Thyroid gland (tissue), 4 donors: ENCODE measurements at regions not wholly inside any gene's neighbourhood (a gene's known extent, or its start where the extent isn't known, plus 50 kb on each side); places are given as distances from the start of the nearest gene placed in this dataset.

Experiments
- DNase-seq, 2 donors: peaks; one replicate each; pipeline ENCODE4 v3.0.0-alpha.2; 2019
- H3K27ac ChIP-seq, 3 donors: fragments of 200-600 bp; sonication (generic); 1 replicate in 2 of 3; 2 replicates in 1 of 3; pipeline ENCODE4 v1.5.1; 2016 to 2019; ENCODE audit warnings: mild to moderate bottlenecking in 1 of 3, moderate library complexity in 1 of 3
- H3K27me3 ChIP-seq: fragments of 200-600 bp; sonication (generic); one replicate; pipeline ENCODE4 v1.5.1; 2019
- H3K36me3 ChIP-seq, 2 donors: fragments of 200-600 bp; sonication (generic); one replicate each; pipeline ENCODE4 v1.5.1; 2016 to 2019
- H3K4me1 ChIP-seq, 2 donors: fragments of 200-600 bp; sonication (generic); one replicate each; pipeline ENCODE4 v1.5.1; 2017 to 2019
- H3K4me3 ChIP-seq, 3 donors: fragments of 200-600 bp; sonication (generic); replicated peaks in 1 of 3; 1 replicate in 2 of 3; 2 replicates in 1 of 3; pipeline ENCODE4 v1.5.1; 2016; ENCODE audit warnings: mild to moderate bottlenecking in 1 of 3
- H3K9me3 ChIP-seq: fragments of 200-600 bp; sonication (generic); one replicate; pipeline ENCODE4 v1.5.1; 2017
- POLR2A ChIP-seq, 2 donors: fragments of 450-650 bp; IDR thresholded peaks; one replicate each; pipeline ENCODE4 v1.6.1; 2017; ENCODE audit warnings: antibody characterized with exemption in 2 of 2, mild to moderate bottlenecking in 2 of 2, moderate library complexity in 1 of 2
- WGBS, 2 donors: methylation state at CpG; one replicate each; pipeline ENCODE4 v1.1.5; 2017; 5-methylcytosine and 5-hydroxymethylcytosine counted together
- intact Hi-C: fragments of 100-400 bp; cut with DNase I; formaldehyde crosslinking; loops from one replicate; pipeline ENCODE4 v1.15.1; 2023
- TF ChIP-seq, protein P1 (sequence below), 6 experiments: fragments of 200-600 bp in 3 of 6; fragments of 450-650 bp in 3 of 6; sonication (generic) in 3 of 6; IDR thresholded peaks; one replicate each; pipeline ENCODE4 v1.5.1; 2016 to 2019; ENCODE audit warnings: antibody characterized with exemption in 6 of 6, mild to moderate bottlenecking in 2 of 6, inconsistent platforms in 1 of 6, moderate library complexity in 1 of 6

- peaks cover 20 to 43% of the 10 kb centered on the region in 2 donors for H3K4me1 ChIP-seq
- TF ChIP-seq, protein P1, sequence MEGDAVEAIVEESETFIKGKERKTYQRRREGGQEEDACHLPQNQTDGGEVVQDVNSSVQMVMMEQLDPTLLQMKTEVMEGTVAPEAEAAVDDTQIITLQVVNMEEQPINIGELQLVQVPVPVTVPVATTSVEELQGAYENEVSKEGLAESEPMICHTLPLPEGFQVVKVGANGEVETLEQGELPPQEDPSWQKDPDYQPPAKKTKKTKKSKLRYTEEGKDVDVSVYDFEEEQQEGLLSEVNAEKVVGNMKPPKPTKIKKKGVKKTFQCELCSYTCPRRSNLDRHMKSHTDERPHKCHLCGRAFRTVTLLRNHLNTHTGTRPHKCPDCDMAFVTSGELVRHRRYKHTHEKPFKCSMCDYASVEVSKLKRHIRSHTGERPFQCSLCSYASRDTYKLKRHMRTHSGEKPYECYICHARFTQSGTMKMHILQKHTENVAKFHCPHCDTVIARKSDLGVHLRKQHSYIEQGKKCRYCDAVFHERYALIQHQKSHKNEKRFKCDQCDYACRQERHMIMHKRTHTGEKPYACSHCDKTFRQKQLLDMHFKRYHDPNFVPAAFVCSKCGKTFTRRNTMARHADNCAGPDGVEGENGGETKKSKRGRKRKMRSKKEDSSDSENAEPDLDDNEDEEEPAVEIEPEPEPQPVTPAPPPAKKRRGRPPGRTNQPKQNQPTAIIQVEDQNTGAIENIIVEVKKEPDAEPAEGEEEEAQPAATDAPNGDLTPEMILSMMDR (IDR thresholded peaks at IDR 0.05): no peak
- TF ChIP-seq POLR2A (IDR thresholded peaks at IDR 0.05): no peak
- WGBS, 2 donors: 90 to 98% methylated on average over 5 of the region's 5 CpGs
- no peaks in the 10 kb centered on the region for H3K36me3 ChIP-seq
- no peak overlapping the region for H3K4me3 ChIP-seq
- H3K9me3 ChIP-seq: no peaks in the 10 kb centered on the region
- peak overlapping the region in 2 of 3 donors; percentile 37 to 66 for H3K27ac ChIP-seq
- intact Hi-C loops: no loop called here
- no peak for DNase-seq
- no peaks in the 10 kb centered on the region for H3K27me3 ChIP-seq
Measured at GRCh38 chr12:107494331-107494730, 191.3 kb upstream of the PWP1 start.

DNA sequence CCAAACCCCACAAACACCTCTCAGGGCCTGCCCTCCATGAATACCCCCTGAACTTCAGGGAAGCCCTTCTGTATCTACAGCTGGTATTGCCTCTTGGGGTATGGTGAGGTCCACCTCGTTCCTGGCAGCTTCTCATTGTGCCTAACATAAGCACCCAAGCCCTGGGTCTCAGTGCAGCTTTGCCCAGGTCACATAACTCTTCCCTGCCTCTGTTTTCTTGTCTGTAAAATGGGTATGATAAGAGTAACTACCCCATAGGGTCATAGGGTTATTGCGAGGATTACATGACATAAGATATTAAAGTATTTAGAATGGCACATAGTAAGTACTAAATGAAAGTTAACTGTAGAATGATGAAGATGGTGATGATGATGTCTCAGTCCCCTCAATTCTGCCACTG, 190.0 kb upstream of the PWP1 start:
- Histone ChIP-seq H3K9me3 (no peaks in the 10 kb centered on the region), H3K4me1 (peaks cover 20 to 31% of the 10 kb centered on the region in 2 donors), H3K27ac (no peak overlapping the region), H3K4me3 (no peak overlapping the region), H3K36me3 (no peaks in the 10 kb centered on the region), H3K27me3 (no peaks in the 10 kb centered on the region)
- intact Hi-C loops: no loop called here
- 95 to 98% methylated on average over 2 of the region's 2 CpGs for WGBS, 2 donors
- DNase-seq: no peak
- TF ChIP-seq POLR2A (IDR thresholded peaks at IDR 0.05): no peak
- TF ChIP-seq, protein P1 (IDR thresholded peaks at IDR 0.05): no peak

GRCh38 chr12:107497231-107497630, 188.4 kb upstream of the PWP1 start:
- H3K27ac ChIP-seq: no peak overlapping the region
- WGBS, 2 donors: 98% methylated on average over 2 of the region's 2 CpGs
- TF ChIP-seq, protein P1 (IDR thresholded peaks at IDR 0.05): no peak
- no peak for TF ChIP-seq POLR2A (IDR thresholded peaks at IDR 0.05)
- intact Hi-C loops: no loop called here
- no peaks in the 10 kb centered on the region for H3K27me3 ChIP-seq
- H3K36me3 ChIP-seq: no peaks in the 10 kb centered on the region
- no peak overlapping the region for H3K4me3 ChIP-seq
- H3K4me1 ChIP-seq: peaks cover 20 to 23% of the 10 kb centered on the region in 2 donors
- H3K9me3 ChIP-seq: no peaks in the 10 kb centered on the region
- DNase-seq: no peak

DNA sequence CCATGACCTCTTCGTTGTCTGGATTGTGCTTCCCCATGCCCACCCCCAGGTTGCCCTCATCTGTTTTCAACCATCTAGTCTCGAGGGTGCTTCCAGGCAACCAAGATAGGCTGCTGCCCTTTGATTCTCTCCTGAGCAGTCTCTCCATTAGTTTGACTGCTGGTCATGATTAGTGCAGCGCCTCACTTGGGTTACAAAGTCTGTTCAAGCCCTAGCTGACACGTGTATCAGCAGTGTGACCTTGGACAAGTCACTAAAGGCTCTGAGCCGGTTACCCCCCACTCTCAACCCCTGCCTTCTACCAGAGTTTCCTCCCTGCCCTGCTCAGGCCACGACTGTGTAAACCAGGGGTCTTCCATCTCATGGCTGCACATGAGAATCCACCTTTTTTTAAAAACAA, 185.3 kb upstream of the PWP1 start:
- Histone ChIP-seq H3K9me3 (no peaks in the 10 kb centered on the region), H3K4me1 (no peaks in the 10 kb centered on the region), H3K4me3 (no peak overlapping the region), H3K36me3 (no peaks in the 10 kb centered on the region), H3K27me3 (no peaks in the 10 kb centered on the region), H3K27ac (no peak overlapping the region)
- intact Hi-C loops: no loop called here
- DNase-seq: no peak
- WGBS, 2 donors: 86 to 88% methylated on average over 6 of the region's 6 CpGs
- TF ChIP-seq POLR2A (IDR thresholded peaks at IDR 0.05): no peak
- TF ChIP-seq, protein P1 (IDR thresholded peaks at IDR 0.05): no peak

GRCh38 chr12:107501681-107502080, 183.9 kb upstream of the PWP1 start:
- H3K36me3 ChIP-seq: no peaks in the 10 kb centered on the region
- H3K9me3 ChIP-seq: no peaks in the 10 kb centered on the region
- H3K4me3 ChIP-seq: no peak overlapping the region
- no peak for DNase-seq
- H3K27me3 ChIP-seq: no peaks in the 10 kb centered on the region
- intact Hi-C loops: no loop called here
- WGBS, 2 donors: 81 to 90% methylated on average over 4 of the region's 4 CpGs
- TF ChIP-seq POLR2A (IDR thresholded peaks at IDR 0.05): no peak
- TF ChIP-seq, protein P1 (IDR thresholded peaks at IDR 0.05): no peak
- H3K4me1 ChIP-seq: no peaks in the 10 kb centered on the region
- H3K27ac ChIP-seq: no peak overlapping the region
